Psoas muscle (tissue), 7 donors: ENCODE measurements at regions not wholly inside any gene's neighbourhood (a gene's known extent, or its start where the extent isn't known, plus 50 kb on each side); places are given as distances from the start of the nearest gene placed in this dataset.

Experiments
- ATAC-seq, 4 donors: fragments of 200-7000 bp; cut with Tn5 transposase; one replicate each; pipeline ENCODE4 v1.9.1; 2020; ENCODE audit warnings: moderate library complexity in 3 of 4, mild to moderate bottlenecking in 2 of 4
- DNase-seq, 2 donors: peaks; one replicate each; pipeline ENCODE4 v3.0.0-alpha.2; 2020
- H3K27ac ChIP-seq: fragments of 200-600 bp; one replicate; pipeline ENCODE4 v1.8.0; 2022
- H3K27me3 ChIP-seq, 3 donors: fragments of 200-600 bp in 1 of 3; one replicate each; pipeline versions ENCODE4 v1.6.1 to v1.8.0; 2013 to 2022; ENCODE audit warnings: low read length in 2 of 3, mild to moderate bottlenecking in 2 of 3, moderate library complexity in 1 of 3; ENCODE audit not compliant: insufficient read depth in 3 of 3
- H3K36me3 ChIP-seq, 2 donors: fragments of 200-600 bp in 1 of 2; one replicate each; pipeline versions ENCODE4 v1.6.1 to v1.8.0; 2013 to 2022; ENCODE audit warnings: low read depth in 1 of 2, mild to moderate bottlenecking in 1 of 2, moderate library complexity in 1 of 2; ENCODE audit not compliant: insufficient read depth in 1 of 2
- H3K4me1 ChIP-seq: fragments of 200-600 bp; one replicate; pipeline ENCODE4 v1.8.0; 2022
- H3K4me3 ChIP-seq: fragments of 200-600 bp; one replicate; pipeline ENCODE4 v1.8.0; 2022; ENCODE audit warnings: mild to moderate bottlenecking
- H3K9me3 ChIP-seq: fragments of 200-600 bp; one replicate; pipeline ENCODE4 v1.8.0; 2022
- CTCF ChIP-seq: fragments of 200-600 bp; IDR thresholded peaks from one replicate; pipeline ENCODE4 v1.8.0; 2022; ENCODE audit warnings: antibody characterized with exemption
- WGBS, 3 donors: extraction: QIAGEN DNeasy Blood & Tissue Kit; methylation state at CpG; one replicate each; pipeline versions ENCODE4 v1.1.6 to v1.1.7; 2013; 5-methylcytosine and 5-hydroxymethylcytosine counted together
- intact Hi-C, 2 donors: fragments of 100-400 bp; cut with DNase I; formaldehyde crosslinking; loops; one replicate each; pipeline versions ENCODE4 v1.11.0 to v1.14.2; 2022
- donor health status: healthy with polysubstance abuse.
- donor health status: DM: no; HTN: no; CAD: no; lungs with moderate emphysema.
- donor health status: Bipolar disorder and iron deficiency.
- donor health status: healthy.
- donor health status: DM: yes; HTN: yes; CAD: no.
- donor health status: DM: no; HTN: no; CAD: no.
- donor health status: DM: yes; HTN: yes; CAD: no.

- Histone ChIP-seq H3K36me3 (no peaks in the 10 kb centered on the region), H3K9me3 (no peaks in the 10 kb centered on the region), H3K27me3 (no peaks in the 10 kb centered on the region), H3K27ac (no peak overlapping the region), H3K4me1 (no peaks in the 10 kb centered on the region), H3K4me3 (no peak overlapping the region)
- DNase-seq = no peak
- ATAC-seq = no peak
- no peak for TF ChIP-seq CTCF
- 50 to 57% (median 50%) methylated on average over 1 of the region's 1 CpG for WGBS, 3 donors
- intact Hi-C loops = no loop called here
Observed at GRCh38 chr11:93081694-93082093, 112.2 kb downstream of the MTNR1B start.

GRCh38 chr11:93082900-93083299, 113.4 kb downstream of the MTNR1B start:
- ATAC-seq = no peak
- no peak for DNase-seq

GRCh38 chr11:93084727-93085505, 112.9 kb downstream of the SLC36A4 start:
- H3K9me3 ChIP-seq = no peaks in the 10 kb centered on the region
- intact Hi-C loops = no loop called here
- no peaks in the 10 kb centered on the region for H3K36me3 ChIP-seq
- no peak overlapping the region for H3K4me3 ChIP-seq
- DNase-seq = no peak
- H3K27ac ChIP-seq = no peak overlapping the region
- H3K27me3 ChIP-seq = no peaks in the 10 kb centered on the region
- no peak for ATAC-seq
- no peaks in the 10 kb centered on the region for H3K4me1 ChIP-seq
- TF ChIP-seq CTCF = no peak
- 67 to 75% (median 69%) methylated on average over 2 of the region's 2 CpGs for WGBS, 3 donors

More at GRCh38 chr11:93082900-93083299, 113.4 kb downstream of the MTNR1B start:
- Histone ChIP-seq H3K27me3 (no peaks in the 10 kb centered on the region), H3K4me3 (no peak overlapping the region), H3K9me3 (no peaks in the 10 kb centered on the region), H3K27ac (no peak overlapping the region), H3K4me1 (no peaks in the 10 kb centered on the region), H3K36me3 (no peaks in the 10 kb centered on the region)
- 77 to 82% (median 79%) methylated on average over 6 of the region's 6 CpGs for WGBS, 3 donors
- intact Hi-C loops = no loop called here
- TF ChIP-seq CTCF = no peak

- Histone ChIP-seq H3K27ac (no peak overlapping the region), H3K9me3 (no peaks in the 10 kb centered on the region), H3K4me1 (no peaks in the 10 kb centered on the region), H3K4me3 (no peak overlapping the region), H3K27me3 (no peaks in the 10 kb centered on the region), H3K36me3 (no peaks in the 10 kb centered on the region)
- DNase-seq (no peak), ATAC-seq (no peak)
- intact Hi-C loops = no loop called here
- 59 to 68% (median 63%) methylated on average over 5 of the region's 5 CpGs for WGBS, 3 donors
- TF ChIP-seq CTCF = no peak
Observed at GRCh38 chr11:93089474-93090102, 108.2 kb downstream of the SLC36A4 start.
